ENCODE measurements at regions not wholly inside any gene's neighbourhood (a gene's known extent, or its start where the extent isn't known, plus 50 kb on each side); places are given as distances from the start of the nearest gene placed in this dataset.

GRCh38 chr2:235235977-235236767, 257.7 kb upstream of the AGAP1 start:
- TF ChIP-seq CTCF (IDR thresholded peaks at IDR 0.05) = no peak
- TF ChIP-seq POLR2A (IDR thresholded peaks at IDR 0.05) = no peak

Data from testis (tissue), 2 donors.